PC-9 (cell line): ENCODE measurements at regions not wholly inside any gene's neighbourhood (a gene's known extent, or its start where the extent isn't known, plus 50 kb on each side); places are given as distances from the start of the nearest gene placed in this dataset.

Source experiments
- CTCF ChIP-seq: fragments of 200-600 bp; sonication (generic); conservative IDR thresholded peaks from 2 replicates; pipeline ENCODE4 v1.6.1; 2017; ENCODE audit warnings: mixed run types, antibody characterized with exemption, mild to moderate bottlenecking, moderate library complexity
- EZH2 ChIP-seq: fragments of 200-600 bp; sonication (generic); IDR thresholded peaks from 2 replicates; pipeline ENCODE4 v1.8.0; 2017; ENCODE audit warnings: antibody characterized with exemption, low read depth

GRCh38 chr11:80097146-80097545 lies 656.3 kb upstream of the TENM4 start:
- no peak for TF ChIP-seq CTCF
- no peak for TF ChIP-seq EZH2
